GM19240 (cell line): ENCODE measurements at regions not wholly inside any gene's neighbourhood (a gene's known extent, or its start where the extent isn't known, plus 50 kb on each side); places are given as distances from the start of the nearest gene placed in this dataset.

Experiments
- DNase-seq: peaks from one replicate; pipeline ENCODE4 v3.0.0; 2011; ENCODE audit warnings: low spot score; ENCODE audit not compliant: insufficient read length

- DNase-seq = no peak
These were observed 169.2 kb upstream of the IRF2BP2 start for GRCh38 chr1:234779160-234779538.

- DNase-seq = no peak
These were observed 168.5 kb upstream of the IRF2BP2 start for GRCh38 chr1:234778221-234779159.

DNA sequence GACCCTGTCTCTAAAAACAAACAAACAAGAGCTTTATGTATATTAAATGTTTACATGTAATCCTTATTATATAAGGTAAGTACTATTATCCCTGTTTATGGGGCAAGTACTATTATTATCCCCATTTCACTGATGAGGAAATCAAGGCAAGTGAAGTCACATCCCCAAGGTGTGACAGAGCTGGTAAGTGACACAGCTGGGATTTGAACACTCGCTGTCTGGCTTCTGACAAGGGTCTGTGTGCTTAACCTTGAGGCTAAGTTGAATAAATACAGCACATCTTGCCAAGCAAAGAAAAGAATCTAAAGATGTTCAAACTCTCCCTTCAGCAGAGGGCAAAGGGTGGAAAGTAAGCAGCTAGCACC is 167.9 kb upstream of the IRF2BP2 start:
- no peak for DNase-seq

DNA sequence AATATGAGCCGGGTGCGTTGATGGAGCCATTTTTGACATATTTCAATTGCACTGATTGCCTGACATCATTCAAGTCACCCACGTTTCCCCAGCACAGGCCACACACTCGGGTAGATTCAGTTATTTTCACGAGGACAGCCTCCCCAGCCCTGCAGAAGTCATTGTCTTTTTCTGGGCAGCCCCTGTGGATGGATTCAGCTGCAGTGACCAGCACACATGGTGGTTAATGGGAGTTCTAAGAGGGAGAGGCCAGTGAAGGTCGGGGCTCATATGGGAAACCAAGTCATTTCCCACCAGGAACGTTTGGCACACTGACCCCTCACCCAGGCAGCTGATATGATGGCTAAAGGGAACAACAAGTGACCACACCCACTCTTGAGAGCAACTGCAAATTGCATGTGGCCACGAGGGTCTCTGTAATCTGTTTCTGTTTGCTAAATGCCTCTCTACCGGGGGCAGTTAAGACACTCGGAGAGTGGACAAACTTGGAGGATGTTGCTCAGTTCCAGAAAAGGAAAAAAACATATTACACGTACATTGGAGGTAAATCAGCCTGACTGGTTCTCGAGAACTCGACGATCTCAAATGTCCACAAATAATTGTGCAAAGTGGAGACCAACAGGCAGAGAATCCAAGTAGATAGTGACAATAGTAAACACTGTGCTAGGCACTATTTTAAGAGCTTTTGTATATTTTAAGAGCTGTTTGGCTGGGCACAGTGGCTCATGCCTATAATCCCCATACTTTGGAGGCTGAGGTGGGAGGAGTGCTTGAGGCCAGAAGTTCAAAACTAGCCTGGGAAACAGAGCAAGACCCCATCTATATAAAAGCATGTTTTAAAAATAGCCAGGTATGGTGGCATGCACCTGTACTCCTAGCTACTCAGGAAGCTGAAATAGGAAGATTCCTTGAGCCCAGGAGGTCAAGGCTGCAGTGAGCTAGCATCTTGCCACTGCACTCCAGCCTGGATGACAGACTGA is 167.2 kb upstream of the IRF2BP2 start:
- DNase-seq = no peak

DNA sequence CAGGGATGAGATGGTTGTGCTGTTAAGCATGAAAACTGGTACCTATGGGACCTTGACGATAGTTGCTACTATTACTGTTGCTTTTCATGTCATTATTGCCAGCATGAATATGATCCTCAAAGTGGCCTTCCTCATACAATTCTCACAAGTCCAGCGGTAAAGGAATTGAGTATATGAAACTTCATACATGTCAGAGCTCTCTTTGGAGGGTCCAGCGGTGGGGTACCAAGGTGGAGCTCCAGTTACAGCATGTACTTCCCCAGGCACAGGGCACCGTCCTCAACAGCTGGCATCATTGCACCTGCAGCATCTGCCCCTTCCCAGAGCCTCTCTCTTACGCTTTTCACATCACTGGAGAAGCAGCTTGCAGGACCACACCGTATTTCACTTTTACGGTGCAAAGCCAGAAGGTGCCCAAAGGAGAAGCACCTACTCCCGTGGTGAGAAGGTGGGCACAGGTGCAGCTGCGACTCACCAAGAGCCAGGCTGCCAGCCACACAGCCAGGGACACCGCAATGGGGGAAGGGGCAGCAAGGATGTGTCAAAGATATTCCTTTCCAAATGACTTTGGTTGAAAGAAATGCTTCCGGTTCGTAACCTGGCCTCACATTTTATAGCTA is 166.4 kb upstream of the IRF2BP2 start:
- DNase-seq = no peak

- DNase-seq = no peak
These were observed 165.7 kb upstream of the IRF2BP2 start for GRCh38 chr1:234775477-234776246.

- DNase-seq = no peak
These were observed 165.0 kb upstream of the IRF2BP2 start for GRCh38 chr1:234774971-234775370.

GRCh38 chr1:234773936-234774677 is 164.1 kb upstream of the IRF2BP2 start:
- no peak for DNase-seq

GRCh38 chr1:234772345-234773147 is 162.6 kb upstream of the IRF2BP2 start:
- peak; percentile 66 for DNase-seq

- DNase-seq = no peak
These were observed 161.8 kb upstream of the IRF2BP2 start for GRCh38 chr1:234771642-234772344.

DNA sequence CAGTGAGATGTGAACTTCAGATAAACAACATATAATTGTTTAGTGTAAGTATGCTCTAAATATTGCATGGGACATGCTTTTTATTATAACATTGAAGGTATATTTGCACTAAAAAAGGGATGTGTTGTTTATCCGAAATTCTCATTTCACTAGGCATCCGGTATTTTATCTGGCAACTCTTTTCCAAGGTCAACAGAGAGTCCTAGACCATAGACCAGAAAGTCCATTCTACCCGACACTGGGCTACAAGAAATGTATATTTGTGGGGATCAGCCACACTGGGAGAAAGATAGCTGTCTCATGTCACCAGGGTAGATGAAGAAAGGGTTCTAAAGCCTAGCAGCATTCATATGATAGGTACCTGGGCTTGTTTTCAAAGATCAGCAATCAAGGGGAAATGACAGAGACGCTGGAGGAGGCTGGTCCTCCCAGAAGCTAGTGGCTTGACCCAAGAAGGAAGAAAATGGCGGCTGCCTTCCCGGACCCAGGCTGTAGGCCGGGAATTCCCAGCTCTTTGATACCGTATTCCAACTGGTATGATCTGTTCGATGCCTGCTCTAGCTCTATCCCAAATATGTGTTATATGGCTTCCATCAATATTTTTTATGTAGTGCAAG is 161.1 kb upstream of the IRF2BP2 start:
- no peak for DNase-seq

DNA sequence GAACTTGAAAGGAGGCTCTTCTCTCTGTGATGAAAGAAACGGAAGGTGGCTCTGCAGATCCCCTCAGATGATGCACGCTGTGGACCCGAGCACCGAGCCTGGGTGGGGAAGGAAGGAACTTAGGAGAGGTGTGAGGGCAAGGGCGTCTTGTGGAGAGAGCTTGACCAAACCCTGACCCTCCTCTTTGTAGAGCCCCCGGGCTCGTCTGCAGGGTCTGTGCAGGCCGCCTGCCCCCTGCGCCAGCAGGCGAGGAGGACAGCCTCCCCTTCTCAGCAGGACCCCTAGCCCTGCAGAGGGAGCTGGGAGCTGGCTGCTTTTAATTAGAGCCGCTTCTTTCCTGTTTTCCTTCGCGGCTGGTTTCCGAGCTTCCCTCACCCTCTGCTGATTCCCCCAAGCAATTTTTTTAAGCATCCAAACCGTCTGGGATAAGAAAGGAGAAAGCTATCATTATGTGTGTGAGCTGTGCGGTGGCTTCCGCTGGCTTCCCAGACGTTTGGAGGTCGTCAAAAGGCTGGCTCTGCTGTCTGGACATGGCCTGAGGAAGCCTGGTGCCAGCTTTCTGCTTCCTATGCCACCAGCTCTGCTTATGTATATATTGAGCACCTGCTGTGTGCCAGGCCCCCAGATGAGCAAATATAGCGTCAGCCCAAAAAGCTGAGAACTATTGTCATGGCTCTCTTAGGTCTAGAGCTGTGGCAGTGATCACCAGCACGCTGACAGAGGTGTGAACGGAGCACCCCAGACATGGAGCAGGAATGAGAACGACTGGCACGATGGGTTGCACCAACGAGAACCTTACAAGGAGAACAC is 160.2 kb upstream of the IRF2BP2 start:
- no peak for DNase-seq

DNA sequence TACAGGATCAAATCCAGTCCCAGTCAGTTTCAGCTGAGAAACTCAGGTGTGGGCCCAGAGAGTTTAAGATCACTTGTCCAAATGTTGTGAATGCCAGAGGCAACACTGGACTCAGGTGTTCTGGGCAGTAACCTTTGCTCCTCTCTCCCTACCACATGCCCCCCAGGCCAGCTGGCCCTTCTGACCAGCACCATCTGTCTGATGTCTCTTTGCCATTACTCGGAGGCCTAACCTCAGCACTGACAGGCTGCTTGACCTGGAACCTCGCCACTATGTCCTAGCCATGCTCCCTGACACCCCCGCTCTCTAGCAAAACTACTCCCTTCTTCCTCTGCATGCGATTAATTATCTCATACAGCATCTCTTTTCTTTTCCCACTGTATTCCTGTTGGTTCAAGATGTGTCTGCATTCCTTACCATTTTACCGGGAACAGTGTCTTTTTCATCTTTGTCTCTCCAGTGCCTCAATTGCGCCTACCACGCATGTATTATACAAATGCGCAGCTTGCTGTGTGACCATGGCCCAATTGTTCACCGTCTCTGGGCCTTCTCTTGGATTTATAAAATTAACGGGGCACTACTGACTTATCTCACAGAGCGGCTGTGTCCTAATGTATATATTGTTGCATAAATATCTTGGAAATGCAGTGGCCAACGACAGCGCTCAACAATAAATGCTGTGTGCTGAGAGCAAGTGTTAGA is 159.5 kb upstream of the IRF2BP2 start:
- DNase-seq = no peak

DNA sequence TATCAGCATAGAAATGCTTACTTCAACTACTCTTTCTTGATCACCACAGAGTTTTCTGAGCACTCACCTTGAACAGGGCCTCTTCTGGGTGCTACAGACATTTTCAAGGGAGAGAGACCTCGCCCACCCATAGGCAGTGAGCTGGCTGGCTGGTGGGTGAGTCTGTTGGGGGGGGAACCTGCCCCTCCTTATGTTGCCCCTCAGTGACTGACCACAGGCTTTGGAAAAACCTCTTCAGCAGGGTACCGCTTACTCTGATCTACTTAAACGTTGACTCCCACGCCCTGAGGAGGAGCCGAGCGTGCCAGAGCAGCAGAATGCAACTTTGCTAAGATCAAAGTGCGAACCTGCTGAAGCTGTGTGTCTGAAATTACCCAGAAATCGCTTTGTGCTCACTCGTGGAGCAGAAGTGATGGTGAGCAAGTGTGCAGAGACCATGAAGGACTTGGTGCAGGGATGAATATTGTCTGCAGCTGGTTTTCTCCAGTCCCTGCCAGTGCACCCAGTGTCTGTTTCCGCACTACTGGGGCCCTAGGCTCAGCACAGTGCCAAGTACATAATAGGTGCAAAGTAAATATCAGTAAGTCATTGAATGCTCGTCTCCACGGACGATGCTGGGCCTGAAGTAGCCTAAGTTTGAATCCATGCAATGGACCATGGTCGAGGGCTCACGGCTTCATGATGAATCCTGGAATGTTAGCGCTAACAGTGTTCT is 158.7 kb upstream of the IRF2BP2 start:
- DNase-seq = no peak

- DNase-seq = no peak
These were observed 158.2 kb upstream of the IRF2BP2 start for GRCh38 chr1:234768171-234768568.

- no peak for DNase-seq
These were observed 155.7 kb upstream of the IRF2BP2 start for GRCh38 chr1:234765672-234766071.
